HepG2 (cell line): ENCODE measurements at regions not wholly inside any gene's neighbourhood (a gene's known extent, or its start where the extent isn't known, plus 50 kb on each side); places are given as distances from the start of the nearest gene placed in this dataset.

Experiments
- ATAC-seq: fragments of 200-7000 bp; cut with Tn5 transposase; 3 replicates; pipeline ENCODE4 v1.9.1; 2020; ENCODE audit warnings: mild to moderate bottlenecking, moderate library complexity
- BruUV-seq: library from RNA; stranded (reverse); fragments of 400-500 nt; replicated peaks from 2 replicates; lab custom pipeline; 2021; lab: Mats Ljungman, UMichigan
- CTCF ChIA-PET: fragments of 300-600 bp; formaldehyde crosslinking; extraction: SDS; loops from one replicate; lab custom pipeline; 2021; ENCODE audit warnings: low total read pairs, inconsistent platforms, low intra/inter-chr PET ratio; lab: Yijun Ruan, JAX
- POLR2A ChIA-PET: fragments of 350-600 bp; sonication (Branson Sonifier 250); formaldehyde crosslinking; loops from one replicate; lab custom pipeline; 2020; ENCODE audit warnings: antibody characterized with exemption, inconsistent platforms; lab: Yijun Ruan, JAX
- DNase-seq: peaks from one replicate; pipeline ENCODE4 v3.0.0-alpha.2; 2015; ENCODE audit warnings: low spot score
- FAIRE-seq: peaks from 3 replicates; lab custom pipeline; 2011; peaks lifted over from hg19 to GRCh38; lab: Jason Lieb, UNC
- H2AFZ ChIP-seq: one replicate; pipeline ENCODE4 v1.6.1; 2011; ENCODE audit warnings: low read length, inconsistent platforms
- H3K27ac ChIP-seq: fragments of 300-600 bp; 3 replicates; pipeline ENCODE4 v1.8.0; 2011; ENCODE audit warnings: mixed run types, mild to moderate bottlenecking, mixed read lengths, low read length, inconsistent platforms; ENCODE audit not compliant: insufficient read depth; ENCODE audit errors: extremely low read length
- H3K27me3 ChIP-seq, 2 experiments: fragments of 200-600 bp in 1 of 2; 2 replicates in 1 of 2; 3 replicates in 1 of 2; pipeline versions ENCODE4 v1.6.0 to v1.8.0; 2011; ENCODE audit warnings: low read length in 2 of 2, mild to moderate bottlenecking in 2 of 2, moderate library complexity in 2 of 2, inconsistent platforms in 1 of 2; ENCODE audit not compliant: insufficient read depth in 2 of 2, control insufficient read depth in 1 of 2
- H3K36me3 ChIP-seq, 2 experiments: fragments of 200-600 bp in 1 of 2; replicated peaks in 1 of 2; 2 replicates in 1 of 2; 3 replicates in 1 of 2; pipeline versions ENCODE4 v1.5.1 to v1.8.0; 2011; ENCODE audit warnings: low read length in 2 of 2, inconsistent platforms in 1 of 2; ENCODE audit not compliant: insufficient read depth in 2 of 2, control insufficient read depth in 1 of 2
- H3K4me1 ChIP-seq: 2 replicates; pipeline ENCODE4 v1.5.1; 2012; ENCODE audit warnings: low read length, inconsistent platforms; ENCODE audit not compliant: insufficient read depth
- H3K4me2 ChIP-seq: 2 replicates; pipeline ENCODE4 v1.6.0; 2011; ENCODE audit warnings: low read depth, low read length, inconsistent platforms
- H3K4me3 ChIP-seq, 3 experiments: fragments of 200-600 bp in 1 of 3; sonication (generic), shearing (Covaris generic) in 1 of 3; replicated peaks in 1 of 3; 2 replicates each; pipeline ENCODE4 v1.5.1; 2011 to 2016; ENCODE audit warnings: low read length in 3 of 3, inconsistent platforms in 2 of 3, low read depth in 2 of 3, mild to moderate bottlenecking in 2 of 3, control low read depth in 1 of 3, mixed read lengths in 1 of 3; ENCODE audit not compliant: insufficient read depth in 1 of 3
- H3K79me2 ChIP-seq: one replicate; pipeline ENCODE4 v1.6.1; 2011; ENCODE audit warnings: low read length, inconsistent platforms; ENCODE audit not compliant: insufficient read depth
- H3K9ac ChIP-seq: 2 replicates; pipeline ENCODE4 v1.6.0; 2011; ENCODE audit warnings: mild to moderate bottlenecking, low read depth, low read length, inconsistent platforms; ENCODE audit not compliant: insufficient read depth
- H3K9me3 ChIP-seq: 2 replicates; pipeline ENCODE4 v1.5.1; 2012; ENCODE audit warnings: mild to moderate bottlenecking, low read length
- H4K20me1 ChIP-seq: 2 replicates; pipeline ENCODE4 v1.6.0; 2011; ENCODE audit warnings: inconsistent platforms, mild to moderate bottlenecking, low read length, moderate library complexity; ENCODE audit not compliant: insufficient read depth
- ETV5 ChIP-seq: IDR thresholded peaks from 2 replicates; pipeline ENCODE4 v1.6.1; 2018; ENCODE audit warnings: missing biosample characterization, missing genetic modification reagents, inconsistent platforms, borderline replicate concordance
- HOXA9 ChIP-seq: sonication (generic); formaldehyde crosslinking; IDR thresholded peaks from 2 replicates; pipeline ENCODE4 v1.8.1; 2022; ENCODE audit warnings: missing genetic modification reagents, mild to moderate bottlenecking, moderate library complexity, borderline replicate concordance
- JUNB ChIP-seq: sonication (generic); formaldehyde crosslinking; IDR thresholded peaks from 2 replicates; pipeline ENCODE4 v1.8.0; 2022; ENCODE audit warnings: missing genetic modification reagents, mild to moderate bottlenecking, borderline replicate concordance
- KDM5A ChIP-seq: fragments of 200-600 bp; sonication (generic); IDR thresholded peaks from 2 replicates; pipeline ENCODE4 v1.7.0; 2018; ENCODE audit warnings: antibody characterized with exemption, mild to moderate bottlenecking, low read length, borderline replicate concordance
- SMC3 ChIP-seq: IDR thresholded peaks from 2 replicates; pipeline ENCODE4 v1.6.1; 2011; ENCODE audit warnings: low read length, improper control_type of control experiment
- TCF7L2 ChIP-seq: IDR thresholded peaks from 2 replicates; pipeline ENCODE4 v1.6.1; 2011; ENCODE audit warnings: mild to moderate bottlenecking, low read depth, low read length, moderate library complexity
- ZBTB8A ChIP-seq: sonication (generic); formaldehyde crosslinking; IDR thresholded peaks from 2 replicates; pipeline ENCODE4 v1.4.0; 2020; ENCODE audit warnings: mild to moderate bottlenecking, low read depth, missing genetic modification reagents, borderline replicate concordance
- ZNF337 ChIP-seq: sonication (generic); formaldehyde crosslinking; IDR thresholded peaks from 2 replicates; pipeline ENCODE4 v1.5.1; 2020; ENCODE audit warnings: missing genetic modification reagents, low read depth, mild to moderate bottlenecking, borderline replicate concordance
- WGBS: methylation state at CpG from one replicate; pipeline ENCODE4 v1.1.6; 2017; ENCODE audit warnings: low lambda C conversion rate; 5-methylcytosine and 5-hydroxymethylcytosine counted together
- in situ Hi-C: cut with HindIII; loops from 2 replicates; pipeline ENCODE4 v1.10.0; 2017; ENCODE audit warnings: low pct_unique_long_range_greater_than_20kb; ENCODE audit not compliant: extremely low pct_ligation_motif_present
- intact Hi-C: fragments of 100-400 bp; cut with micrococcal nuclease; formaldehyde crosslinking; loops from one replicate; pipeline ENCODE4 v1.10.0; 2022; ENCODE audit not compliant: unreplicated experiment
- TF ChIP-seq, protein P1 (sequence below): sonication (generic); formaldehyde crosslinking; conservative IDR thresholded peaks from 2 replicates; pipeline ENCODE4 v1.4.0; 2020; ENCODE audit warnings: mild to moderate bottlenecking, missing genetic modification reagents, moderate library complexity
- TF ChIP-seq, protein P2 (sequence below), 2 experiments: IDR thresholded peaks; 2 replicates each; pipeline ENCODE4 v1.6.1; 2011 to 2012; ENCODE audit warnings: low read length in 2 of 2, borderline replicate concordance in 1 of 2, low read depth in 1 of 2, mild to moderate bottlenecking in 1 of 2, moderate library complexity in 1 of 2
- TF ChIP-seq, protein P3 (sequence below): sonication (generic); formaldehyde crosslinking; IDR thresholded peaks from 2 replicates; pipeline ENCODE4 v1.4.0; 2020; ENCODE audit warnings: missing genetic modification reagents, mild to moderate bottlenecking, borderline replicate concordance
- TF ChIP-seq, protein P4 (sequence below): fragments of 450-650 bp; IDR thresholded peaks from 2 replicates; pipeline ENCODE4 v1.6.1; 2017; ENCODE audit warnings: mild to moderate bottlenecking
- TF ChIP-seq, protein P5 (sequence below): IDR thresholded peaks from 2 replicates; pipeline ENCODE4 v1.6.1; 2016; ENCODE audit warnings: mild to moderate bottlenecking, missing biosample characterization, missing genetic modification reagents

DNA sequence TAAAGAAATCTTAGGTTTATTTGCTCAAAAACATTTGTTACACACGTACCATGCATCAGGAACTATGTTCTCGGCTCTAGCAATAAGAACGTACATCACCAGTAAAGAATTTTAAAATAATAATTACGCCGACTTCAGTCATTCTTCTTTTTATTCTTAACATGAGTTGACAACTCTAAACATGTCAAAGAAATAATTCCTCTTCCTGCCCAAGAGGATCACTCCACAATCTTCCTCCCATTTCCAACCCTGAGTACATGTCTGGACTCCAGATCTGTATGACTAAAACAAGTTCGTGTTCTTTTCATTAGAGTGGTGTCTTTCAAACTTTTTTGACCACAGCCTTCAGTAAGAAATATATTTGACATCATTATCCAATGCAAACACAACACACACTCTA is 201.6 kb upstream of the GRIA3 start:
- CTCF ChIA-PET, result no interaction called here
- Histone ChIP-seq H3K4me1 (no peaks in the 10 kb centered on the region), H3K9ac (no peak overlapping the region), H2AFZ (no peak overlapping the region), H3K27me3 (no peaks in the 10 kb centered on the region), H3K36me3 (no peaks in the 10 kb centered on the region), H4K20me1 (no peaks in the 10 kb centered on the region), H3K4me2 (no peak overlapping the region), H3K27ac (no peak overlapping the region), H3K79me2 (no peaks in the 10 kb centered on the region), H3K4me3 (no peak overlapping the region), H3K9me3 (no peaks in the 10 kb centered on the region)
- intact Hi-C loops, result no loop called here
- POLR2A ChIA-PET, result no interaction called here
- ATAC-seq (no peak), DNase-seq (no peak), FAIRE-seq (no peak)
- BruUV-seq, result no TSS peak
- in situ Hi-C loops, result no loop called here
- WGBS, result 35% methylated on average over 6 of the region's 6 CpGs
- TF ChIP-seq ZNF337 (CRISPR knock-in tag), result no peak
- TF ChIP-seq, protein P1, sequence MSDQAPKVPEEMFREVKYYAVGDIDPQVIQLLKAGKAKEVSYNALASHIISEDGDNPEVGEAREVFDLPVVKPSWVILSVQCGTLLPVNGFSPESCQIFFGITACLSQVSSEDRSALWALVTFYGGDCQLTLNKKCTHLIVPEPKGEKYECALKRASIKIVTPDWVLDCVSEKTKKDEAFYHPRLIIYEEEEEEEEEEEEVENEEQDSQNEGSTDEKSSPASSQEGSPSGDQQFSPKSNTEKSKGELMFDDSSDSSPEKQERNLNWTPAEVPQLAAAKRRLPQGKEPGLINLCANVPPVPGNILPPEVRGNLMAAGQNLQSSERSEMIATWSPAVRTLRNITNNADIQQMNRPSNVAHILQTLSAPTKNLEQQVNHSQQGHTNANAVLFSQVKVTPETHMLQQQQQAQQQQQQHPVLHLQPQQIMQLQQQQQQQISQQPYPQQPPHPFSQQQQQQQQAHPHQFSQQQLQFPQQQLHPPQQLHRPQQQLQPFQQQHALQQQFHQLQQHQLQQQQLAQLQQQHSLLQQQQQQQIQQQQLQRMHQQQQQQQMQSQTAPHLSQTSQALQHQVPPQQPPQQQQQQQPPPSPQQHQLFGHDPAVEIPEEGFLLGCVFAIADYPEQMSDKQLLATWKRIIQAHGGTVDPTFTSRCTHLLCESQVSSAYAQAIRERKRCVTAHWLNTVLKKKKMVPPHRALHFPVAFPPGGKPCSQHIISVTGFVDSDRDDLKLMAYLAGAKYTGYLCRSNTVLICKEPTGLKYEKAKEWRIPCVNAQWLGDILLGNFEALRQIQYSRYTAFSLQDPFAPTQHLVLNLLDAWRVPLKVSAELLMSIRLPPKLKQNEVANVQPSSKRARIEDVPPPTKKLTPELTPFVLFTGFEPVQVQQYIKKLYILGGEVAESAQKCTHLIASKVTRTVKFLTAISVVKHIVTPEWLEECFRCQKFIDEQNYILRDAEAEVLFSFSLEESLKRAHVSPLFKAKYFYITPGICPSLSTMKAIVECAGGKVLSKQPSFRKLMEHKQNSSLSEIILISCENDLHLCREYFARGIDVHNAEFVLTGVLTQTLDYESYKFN (CRISPR knock-in tag), result no peak
- no peak for TF ChIP-seq ZBTB8A (CRISPR knock-in tag)
- no peak for TF ChIP-seq HOXA9 (CRISPR knock-in tag)
- no peak for TF ChIP-seq ETV5 (CRISPR knock-in tag)
- no peak for TF ChIP-seq SMC3
- TF ChIP-seq JUNB (CRISPR knock-in tag), result no peak
- TF ChIP-seq, protein P2, sequence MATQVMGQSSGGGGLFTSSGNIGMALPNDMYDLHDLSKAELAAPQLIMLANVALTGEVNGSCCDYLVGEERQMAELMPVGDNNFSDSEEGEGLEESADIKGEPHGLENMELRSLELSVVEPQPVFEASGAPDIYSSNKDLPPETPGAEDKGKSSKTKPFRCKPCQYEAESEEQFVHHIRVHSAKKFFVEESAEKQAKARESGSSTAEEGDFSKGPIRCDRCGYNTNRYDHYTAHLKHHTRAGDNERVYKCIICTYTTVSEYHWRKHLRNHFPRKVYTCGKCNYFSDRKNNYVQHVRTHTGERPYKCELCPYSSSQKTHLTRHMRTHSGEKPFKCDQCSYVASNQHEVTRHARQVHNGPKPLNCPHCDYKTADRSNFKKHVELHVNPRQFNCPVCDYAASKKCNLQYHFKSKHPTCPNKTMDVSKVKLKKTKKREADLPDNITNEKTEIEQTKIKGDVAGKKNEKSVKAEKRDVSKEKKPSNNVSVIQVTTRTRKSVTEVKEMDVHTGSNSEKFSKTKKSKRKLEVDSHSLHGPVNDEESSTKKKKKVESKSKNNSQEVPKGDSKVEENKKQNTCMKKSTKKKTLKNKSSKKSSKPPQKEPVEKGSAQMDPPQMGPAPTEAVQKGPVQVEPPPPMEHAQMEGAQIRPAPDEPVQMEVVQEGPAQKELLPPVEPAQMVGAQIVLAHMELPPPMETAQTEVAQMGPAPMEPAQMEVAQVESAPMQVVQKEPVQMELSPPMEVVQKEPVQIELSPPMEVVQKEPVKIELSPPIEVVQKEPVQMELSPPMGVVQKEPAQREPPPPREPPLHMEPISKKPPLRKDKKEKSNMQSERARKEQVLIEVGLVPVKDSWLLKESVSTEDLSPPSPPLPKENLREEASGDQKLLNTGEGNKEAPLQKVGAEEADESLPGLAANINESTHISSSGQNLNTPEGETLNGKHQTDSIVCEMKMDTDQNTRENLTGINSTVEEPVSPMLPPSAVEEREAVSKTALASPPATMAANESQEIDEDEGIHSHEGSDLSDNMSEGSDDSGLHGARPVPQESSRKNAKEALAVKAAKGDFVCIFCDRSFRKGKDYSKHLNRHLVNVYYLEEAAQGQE (IDR thresholded peaks at IDR 0.05; ENCODE audit: borderline replicate concordance in 1 of 2, low read depth in 1 of 2, low read length in 2 of 2), result no peak
- TF ChIP-seq, protein P3, sequence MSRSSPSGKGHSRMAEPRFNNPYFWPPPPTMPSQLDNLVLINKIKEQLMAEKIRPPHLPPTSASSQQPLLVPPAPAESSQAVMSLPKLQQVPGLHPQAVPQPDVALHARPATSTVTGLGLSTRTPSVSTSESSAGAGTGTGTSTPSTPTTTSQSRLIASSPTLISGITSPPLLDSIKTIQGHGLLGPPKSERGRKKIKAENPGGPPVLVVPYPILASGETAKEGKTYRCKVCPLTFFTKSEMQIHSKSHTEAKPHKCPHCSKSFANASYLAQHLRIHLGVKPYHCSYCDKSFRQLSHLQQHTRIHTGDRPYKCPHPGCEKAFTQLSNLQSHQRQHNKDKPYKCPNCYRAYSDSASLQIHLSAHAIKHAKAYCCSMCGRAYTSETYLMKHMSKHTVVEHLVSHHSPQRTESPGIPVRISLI (CRISPR knock-in tag), result no peak
- TF ChIP-seq, protein P4, sequence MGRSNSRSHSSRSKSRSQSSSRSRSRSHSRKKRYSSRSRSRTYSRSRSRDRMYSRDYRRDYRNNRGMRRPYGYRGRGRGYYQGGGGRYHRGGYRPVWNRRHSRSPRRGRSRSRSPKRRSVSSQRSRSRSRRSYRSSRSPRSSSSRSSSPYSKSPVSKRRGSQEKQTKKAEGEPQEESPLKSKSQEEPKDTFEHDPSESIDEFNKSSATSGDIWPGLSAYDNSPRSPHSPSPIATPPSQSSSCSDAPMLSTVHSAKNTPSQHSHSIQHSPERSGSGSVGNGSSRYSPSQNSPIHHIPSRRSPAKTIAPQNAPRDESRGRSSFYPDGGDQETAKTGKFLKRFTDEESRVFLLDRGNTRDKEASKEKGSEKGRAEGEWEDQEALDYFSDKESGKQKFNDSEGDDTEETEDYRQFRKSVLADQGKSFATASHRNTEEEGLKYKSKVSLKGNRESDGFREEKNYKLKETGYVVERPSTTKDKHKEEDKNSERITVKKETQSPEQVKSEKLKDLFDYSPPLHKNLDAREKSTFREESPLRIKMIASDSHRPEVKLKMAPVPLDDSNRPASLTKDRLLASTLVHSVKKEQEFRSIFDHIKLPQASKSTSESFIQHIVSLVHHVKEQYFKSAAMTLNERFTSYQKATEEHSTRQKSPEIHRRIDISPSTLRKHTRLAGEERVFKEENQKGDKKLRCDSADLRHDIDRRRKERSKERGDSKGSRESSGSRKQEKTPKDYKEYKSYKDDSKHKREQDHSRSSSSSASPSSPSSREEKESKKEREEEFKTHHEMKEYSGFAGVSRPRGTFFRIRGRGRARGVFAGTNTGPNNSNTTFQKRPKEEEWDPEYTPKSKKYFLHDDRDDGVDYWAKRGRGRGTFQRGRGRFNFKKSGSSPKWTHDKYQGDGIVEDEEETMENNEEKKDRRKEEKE, result no peak
- TF ChIP-seq, protein P5, sequence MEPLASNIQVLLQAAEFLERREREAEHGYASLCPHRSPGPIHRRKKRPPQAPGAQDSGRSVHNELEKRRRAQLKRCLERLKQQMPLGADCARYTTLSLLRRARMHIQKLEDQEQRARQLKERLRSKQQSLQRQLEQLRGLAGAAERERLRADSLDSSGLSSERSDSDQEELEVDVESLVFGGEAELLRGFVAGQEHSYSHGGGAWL (CRISPR knock-in tag), result no peak
- no peak for TF ChIP-seq KDM5A
- TF ChIP-seq TCF7L2, result no peak
